NCI-H345 treated with DMSO at 0.1 percent for 48 hours (cell line): ENCODE measurements at regions not wholly inside any gene's neighbourhood (a gene's known extent, or its start where the extent isn't known, plus 50 kb on each side); places are given as distances from the start of the nearest gene placed in this dataset.
A peak's percentile ranks its signal among the peaks of the same experiment; 100 is the strongest.
"Not testable (repeated sequence)": the region's sequence is repeated elsewhere in the genome, so short reads cannot be mapped to it uniquely, and the experiment has no call there.

Experiments used
- DNase-seq: peaks from one replicate; lab custom pipeline; 2025; ENCODE audit not compliant: unreplicated experiment; lab: John Stamatoyannopoulos, UW

DNA sequence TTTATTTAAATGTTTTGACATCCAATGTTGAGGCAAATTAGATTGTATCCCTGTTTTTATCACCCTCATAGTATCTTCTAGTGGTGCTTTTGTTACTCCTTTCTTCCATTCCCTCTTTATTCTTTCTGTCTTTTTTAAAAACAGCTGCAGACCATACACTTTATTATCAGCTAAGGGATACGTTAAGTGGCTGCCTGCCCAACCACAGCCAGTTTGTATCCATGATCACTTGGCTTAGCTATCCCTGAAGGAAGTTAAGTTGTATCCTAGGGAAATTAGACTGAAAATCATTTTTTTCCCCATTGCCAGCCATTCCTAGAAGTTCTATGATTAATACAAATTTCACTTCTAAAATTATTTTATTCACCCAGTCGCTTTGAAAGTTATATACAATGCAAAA, 1032.7 kb downstream of the NR2F1-AS1 start:
- DNase-seq: no peak

DNA sequence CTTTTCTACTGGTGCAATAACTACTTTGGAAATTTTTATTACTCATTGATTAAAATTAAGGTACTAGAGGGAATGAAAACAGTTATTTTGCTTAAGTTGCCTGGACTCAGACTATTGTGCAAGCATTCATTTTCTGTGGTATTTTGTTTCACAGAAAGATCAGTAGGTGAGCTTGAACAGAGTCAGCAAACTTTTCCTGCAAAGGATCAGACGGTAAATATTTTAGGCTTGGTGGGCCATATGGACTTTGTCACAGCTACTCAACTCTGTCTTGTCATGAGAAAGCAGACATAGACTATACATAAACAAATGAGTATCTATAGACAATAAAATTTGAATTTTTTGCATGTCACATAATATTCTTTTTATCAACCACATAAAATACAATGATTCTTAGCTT, 1036.4 kb downstream of the NR2F1-AS1 start:
- DNase-seq: no peak

- no peak for DNase-seq
Measured at GRCh38 chr5:92544036-92544435, 1037.0 kb downstream of the NR2F1-AS1 start.

- no peak for DNase-seq
Measured at GRCh38 chr5:92543201-92543600, 1037.8 kb downstream of the NR2F1-AS1 start.

DNA sequence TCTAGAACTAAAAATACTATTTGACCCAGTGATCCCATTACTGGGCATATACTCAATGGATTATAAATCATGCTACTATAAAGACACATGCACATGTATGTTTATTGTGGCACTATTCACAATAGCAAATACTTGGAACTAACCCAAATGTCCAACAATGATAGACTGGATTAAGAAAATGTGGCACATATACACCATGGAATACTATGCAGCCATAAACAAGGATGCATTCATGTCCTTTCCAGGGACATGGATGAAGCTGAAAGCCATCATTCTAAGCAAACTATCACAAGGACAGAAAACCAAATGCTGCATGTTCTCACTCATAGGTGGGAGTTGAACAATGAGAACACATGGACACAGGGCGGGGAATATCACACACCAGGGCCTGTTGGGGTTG, 1039.0 kb downstream of the NR2F1-AS1 start:
- DNase-seq: not testable (repeated sequence)

- no peak for DNase-seq
Measured at GRCh38 chr5:92527311-92528078, 1053.5 kb downstream of the NR2F1-AS1 start.

- no peak for DNase-seq
Measured at GRCh38 chr5:92525131-92525530, 1055.9 kb downstream of the NR2F1-AS1 start.

- DNase-seq: peak; percentile 54
Measured at GRCh38 chr5:92519811-92520632, 1061.0 kb downstream of the NR2F1-AS1 start.

DNA sequence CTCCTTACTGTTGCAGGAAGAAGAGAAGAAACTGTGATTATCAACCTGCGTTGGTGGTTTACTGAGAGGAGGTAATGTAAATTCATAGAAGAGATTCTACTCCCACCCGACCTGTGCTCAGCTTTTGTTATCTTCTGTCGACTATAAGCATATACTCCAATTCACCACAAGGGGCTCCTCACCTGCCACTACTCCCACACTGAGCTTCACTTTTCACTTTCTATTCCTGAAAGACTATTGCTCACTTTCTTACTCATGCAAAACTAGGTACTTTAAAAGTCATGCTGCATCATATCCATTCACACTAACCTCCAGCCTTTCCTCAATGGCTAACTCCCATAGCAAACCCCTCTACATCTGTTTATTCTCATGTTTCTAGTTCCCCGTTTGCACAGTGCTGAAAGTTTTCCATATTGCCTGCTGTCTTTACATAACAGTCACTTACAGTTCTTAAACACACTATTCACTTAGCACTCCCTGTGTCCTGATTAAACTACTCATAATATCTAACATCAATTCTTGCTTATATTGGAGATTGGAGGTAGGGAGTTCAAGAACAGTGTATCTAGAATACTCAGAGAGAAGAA, 1062.6 kb downstream of the NR2F1-AS1 start:
- DNase-seq: peak; percentile 13

DNA sequence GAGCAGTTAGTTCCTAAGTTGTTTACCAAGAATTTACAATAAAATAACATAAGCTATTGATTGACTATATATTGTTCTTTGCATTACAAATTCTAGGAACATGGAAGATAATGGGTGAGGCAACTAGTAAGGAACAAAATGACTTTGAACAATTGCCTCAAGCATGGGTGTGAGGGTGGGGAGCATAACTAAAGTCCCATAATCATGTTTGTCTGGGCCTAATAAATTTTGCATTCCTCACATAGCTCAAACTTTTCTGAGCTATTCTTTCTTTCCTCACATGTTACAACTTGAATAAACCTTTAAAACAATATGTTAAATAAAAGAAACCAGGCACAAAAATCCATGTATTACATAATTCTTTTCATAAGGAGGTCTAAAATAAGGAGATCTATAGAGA, 1066.1 kb downstream of the NR2F1-AS1 start:
- no peak for DNase-seq

DNA sequence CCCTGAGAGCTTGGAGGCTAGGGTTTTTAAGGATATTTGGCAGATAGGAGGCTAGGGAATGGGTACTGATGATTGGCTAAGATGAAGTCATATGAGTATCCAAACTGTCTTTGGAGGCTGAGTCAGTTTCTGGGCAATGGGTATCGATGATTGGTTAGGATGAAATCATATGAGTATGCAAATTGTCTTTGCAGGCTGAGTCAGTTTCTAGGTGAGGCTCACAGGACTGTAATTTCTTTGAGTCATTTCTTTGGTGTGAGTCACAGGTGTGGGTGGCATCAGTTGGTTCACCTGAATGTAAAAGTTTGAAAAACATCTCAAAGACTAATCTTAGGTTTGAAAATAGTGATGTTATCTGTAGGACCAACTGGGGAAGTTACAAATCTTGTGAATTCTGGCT, 1068.0 kb downstream of the NR2F1-AS1 start:
- no peak for DNase-seq

DNA sequence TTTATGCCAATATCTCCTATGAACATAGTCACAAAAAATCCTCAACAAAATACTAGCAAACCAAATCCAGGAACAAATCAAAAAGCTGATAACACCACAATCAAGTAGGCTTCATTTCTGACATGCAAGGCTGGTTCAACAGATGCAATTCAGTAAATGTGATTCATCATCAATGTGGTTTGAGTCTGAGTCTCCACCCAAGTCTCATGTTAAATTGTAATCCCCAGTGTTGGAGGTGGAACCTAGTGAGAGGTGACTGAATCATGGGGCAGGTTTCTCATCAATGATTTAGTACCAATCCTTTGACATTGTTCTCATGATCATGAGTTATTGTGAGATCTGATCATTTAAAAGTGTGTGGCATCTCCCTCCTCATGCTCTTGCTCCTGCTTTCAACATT, 1072.7 kb downstream of the NR2F1-AS1 start:
- no peak for DNase-seq

- DNase-seq: no peak
Measured at GRCh38 chr5:92505925-92506324, 1075.1 kb downstream of the NR2F1-AS1 start.

GRCh38 chr5:92505145-92505544, 1075.9 kb downstream of the NR2F1-AS1 start:
- no peak for DNase-seq

- no peak for DNase-seq
Measured at GRCh38 chr5:92504346-92504745, 1076.7 kb downstream of the NR2F1-AS1 start.

- no peak for DNase-seq
Measured at GRCh38 chr5:92500752-92501151, 1080.3 kb downstream of the NR2F1-AS1 start.

GRCh38 chr5:92496545-92496944, 1084.5 kb downstream of the NR2F1-AS1 start:
- no peak for DNase-seq

DNA sequence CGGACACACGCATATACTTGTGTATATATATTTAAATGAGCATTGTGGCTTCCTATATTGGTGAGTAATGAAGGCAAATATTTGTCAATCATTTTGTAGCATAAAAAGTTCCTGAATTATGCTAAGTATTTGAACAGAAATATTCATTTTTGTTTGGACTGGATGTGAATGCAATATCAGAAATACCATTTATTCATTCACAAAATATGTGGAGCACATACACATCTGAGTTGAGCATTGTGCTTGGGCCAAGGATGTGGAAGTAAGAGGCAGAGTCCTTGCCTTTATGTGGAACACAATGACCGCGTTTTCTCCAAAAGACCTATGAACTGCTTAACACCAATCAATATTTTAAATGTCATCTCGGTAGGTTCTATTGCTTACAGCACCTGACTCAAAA, 1086.5 kb downstream of the NR2F1-AS1 start:
- no peak for DNase-seq

GRCh38 chr5:92492908-92493307, 1088.1 kb downstream of the NR2F1-AS1 start:
- no peak for DNase-seq

- DNase-seq: no peak
Measured at GRCh38 chr5:92484484-92484883, 1096.5 kb downstream of the NR2F1-AS1 start.

GRCh38 chr5:92472981-92473566, 1090.0 kb upstream of the ARRDC3 start:
- no peak for DNase-seq

DNA sequence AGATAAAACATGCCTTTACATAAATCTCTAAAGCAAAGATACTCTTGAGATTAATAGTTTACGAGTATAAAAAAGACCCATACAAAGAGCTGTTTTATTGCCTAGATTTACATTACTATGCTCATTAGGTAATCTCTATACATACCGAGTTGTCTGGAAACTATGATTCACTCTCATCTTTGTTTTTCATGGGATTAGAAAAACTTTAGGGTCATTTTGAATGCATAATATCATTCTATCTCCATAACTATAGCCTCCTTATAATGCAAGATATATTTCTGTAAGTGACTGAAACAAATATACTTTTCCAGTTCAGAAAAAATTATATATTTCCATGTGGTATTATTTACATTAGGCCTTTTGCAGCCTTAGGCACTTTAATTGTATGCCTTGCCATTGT, 1088.7 kb upstream of the ARRDC3 start:
- no peak for DNase-seq
